HEK293T (cell line): ENCODE measurements at regions not wholly inside any gene's neighbourhood (a gene's known extent, or its start where the extent isn't known, plus 50 kb on each side); places are given as distances from the start of the nearest gene placed in this dataset.

Source experiments
- ARNT ChIP-seq: fragments of 450-650 bp; IDR thresholded peaks from 2 replicates; pipeline ENCODE4 v1.6.1; 2017; ENCODE audit warnings: mild to moderate bottlenecking
- BHLHE40 ChIP-seq: fragments of 450-650 bp; IDR thresholded peaks from 2 replicates; pipeline ENCODE4 v1.6.1; 2016; ENCODE audit warnings: mild to moderate bottlenecking, moderate library complexity, borderline replicate concordance
- FOXM1 ChIP-seq: fragments of 450-650 bp; IDR thresholded peaks from 2 replicates; pipeline ENCODE4 v1.6.1; 2017; ENCODE audit warnings: mild to moderate bottlenecking, borderline replicate concordance
- LEF1 ChIP-seq: fragments of 450-650 bp; IDR thresholded peaks from 2 replicates; pipeline ENCODE4 v1.6.1; 2017; ENCODE audit warnings: mild to moderate bottlenecking, borderline replicate concordance
- NFRKB ChIP-seq: fragments of 450-650 bp; IDR thresholded peaks from 2 replicates; pipeline ENCODE4 v1.6.1; 2016; ENCODE audit warnings: mild to moderate bottlenecking, moderate library complexity

DNA sequence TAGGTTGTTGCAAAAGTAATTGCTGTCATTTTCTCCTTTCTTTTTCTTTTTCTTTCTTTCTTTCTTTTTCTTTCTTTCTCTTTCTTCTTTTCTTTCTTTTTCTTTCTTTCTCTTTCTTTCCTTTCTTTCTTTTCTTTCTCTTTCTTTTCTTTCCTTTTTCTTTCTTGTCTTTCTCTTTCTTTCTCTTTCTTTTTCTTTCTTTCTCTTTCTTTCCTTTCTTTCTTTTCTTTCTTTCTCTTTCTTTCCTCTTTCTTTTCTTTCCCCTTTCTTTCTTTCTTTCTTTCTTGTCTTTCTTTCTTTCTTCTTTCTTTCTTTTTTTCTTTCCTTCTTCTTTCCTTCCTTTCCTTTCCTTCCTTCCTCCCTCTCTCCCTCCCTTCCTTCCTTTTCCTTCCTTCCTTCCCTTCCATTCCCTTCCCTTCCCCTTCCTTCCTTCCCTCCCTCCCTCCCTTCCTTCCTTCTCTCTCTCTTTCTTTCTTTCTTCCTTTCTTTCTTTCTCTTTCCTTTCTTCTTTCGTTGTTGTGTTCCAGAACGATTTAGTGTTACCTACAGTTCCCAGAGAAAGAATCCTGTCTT is 178.9 kb downstream of the RPIA start:
- no peak for TF ChIP-seq BHLHE40
- TF ChIP-seq LEF1 = no peak
- no peak for TF ChIP-seq ARNT
- TF ChIP-seq FOXM1 = no peak
- TF ChIP-seq NFRKB = no peak
